IPS-18a (cell line): ENCODE measurements at regions not wholly inside any gene's neighbourhood (a gene's known extent, or its start where the extent isn't known, plus 50 kb on each side); places are given as distances from the start of the nearest gene placed in this dataset.

Experiments
- H3K27ac ChIP-seq: one replicate; pipeline ENCODE4 v1.5.1; 2013; ENCODE audit warnings: low read length
- H3K27me3 ChIP-seq: one replicate; pipeline ENCODE4 v1.6.1; 2013; ENCODE audit warnings: mild to moderate bottlenecking, low read length; ENCODE audit not compliant: control insufficient read depth, insufficient read depth
- H3K36me3 ChIP-seq: one replicate; pipeline ENCODE4 v1.6.1; 2013; ENCODE audit warnings: low read depth, low read length; ENCODE audit not compliant: control insufficient read depth
- H3K4me1 ChIP-seq: one replicate; pipeline ENCODE4 v1.6.1; 2013; ENCODE audit warnings: low read depth, low read length; ENCODE audit not compliant: control insufficient read depth
- H3K4me3 ChIP-seq: one replicate; pipeline ENCODE4 v1.5.1; 2013; ENCODE audit warnings: low read length
- H3K9ac ChIP-seq: one replicate; pipeline ENCODE4 v1.6.1; 2013; ENCODE audit warnings: mild to moderate bottlenecking, low read length, moderate library complexity
- H3K9me3 ChIP-seq: one replicate; pipeline ENCODE4 v1.6.1; 2013; ENCODE audit warnings: low read depth, low read length; ENCODE audit not compliant: control insufficient read depth

DNA sequence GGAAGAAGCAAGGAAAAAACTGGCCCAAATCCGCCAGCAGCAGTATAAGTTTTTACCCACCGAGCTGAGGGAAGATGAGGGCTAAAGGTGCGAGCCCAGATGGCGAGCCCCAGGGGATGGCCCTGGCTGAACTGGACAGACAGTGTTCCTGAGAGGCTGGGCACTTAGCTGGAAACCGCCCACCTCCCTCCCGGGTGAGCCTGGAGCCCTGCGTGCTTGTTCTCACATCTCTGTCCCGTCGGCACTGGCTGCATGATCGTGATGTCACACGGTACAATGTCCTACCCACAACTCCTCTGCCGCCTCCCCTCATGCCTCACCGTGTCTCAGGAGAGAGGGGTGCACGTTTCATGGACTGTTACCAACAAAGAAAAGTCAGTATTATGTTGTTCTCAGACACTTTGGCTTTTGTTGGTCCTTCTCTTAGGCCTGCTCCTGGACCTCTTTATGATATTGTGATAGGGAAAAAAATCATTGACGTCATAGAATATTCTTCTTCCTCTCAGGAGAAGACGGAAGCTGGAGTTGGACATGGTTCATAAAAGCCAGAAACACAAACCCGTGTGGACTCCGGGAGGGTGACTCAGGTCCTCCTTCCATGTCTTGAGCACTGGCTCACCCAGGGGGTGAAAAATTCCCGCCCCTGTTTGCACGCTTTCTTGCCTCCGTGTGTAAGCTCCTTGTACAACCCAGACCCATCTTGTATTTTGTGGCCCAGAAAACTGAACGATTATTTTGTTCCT is 201.8 kb upstream of the TPM1 start:
- H3K9ac ChIP-seq, result no peak overlapping the region
- no peak overlapping the region for H3K4me3 ChIP-seq
- H3K36me3 ChIP-seq, result no peaks in the 10 kb centered on the region
- H3K27ac ChIP-seq, result no peak overlapping the region
- no peaks in the 10 kb centered on the region for H3K9me3 ChIP-seq
- peaks cover 6% of the 10 kb centered on the region for H3K4me1 ChIP-seq
- H3K27me3 ChIP-seq, result no peaks in the 10 kb centered on the region

GRCh38 chr15:62841269-62841628 is 201.3 kb upstream of the TPM1 start:
- Histone ChIP-seq H3K27ac (no peak overlapping the region), H3K9me3 (no peaks in the 10 kb centered on the region), H3K4me1 (peaks cover 10% of the 10 kb centered on the region), H3K4me3 (no peak overlapping the region), H3K9ac (no peak overlapping the region), H3K27me3 (no peaks in the 10 kb centered on the region), H3K36me3 (no peaks in the 10 kb centered on the region)

GRCh38 chr15:62841891-62842559 is 200.5 kb upstream of the TPM1 start:
- Histone ChIP-seq H3K9ac (no peak overlapping the region), H3K9me3 (no peaks in the 10 kb centered on the region), H3K4me3 (no peak overlapping the region), H3K4me1 (peaks cover 10% of the 10 kb centered on the region), H3K27me3 (no peaks in the 10 kb centered on the region), H3K36me3 (no peaks in the 10 kb centered on the region), H3K27ac (no peak overlapping the region)

DNA sequence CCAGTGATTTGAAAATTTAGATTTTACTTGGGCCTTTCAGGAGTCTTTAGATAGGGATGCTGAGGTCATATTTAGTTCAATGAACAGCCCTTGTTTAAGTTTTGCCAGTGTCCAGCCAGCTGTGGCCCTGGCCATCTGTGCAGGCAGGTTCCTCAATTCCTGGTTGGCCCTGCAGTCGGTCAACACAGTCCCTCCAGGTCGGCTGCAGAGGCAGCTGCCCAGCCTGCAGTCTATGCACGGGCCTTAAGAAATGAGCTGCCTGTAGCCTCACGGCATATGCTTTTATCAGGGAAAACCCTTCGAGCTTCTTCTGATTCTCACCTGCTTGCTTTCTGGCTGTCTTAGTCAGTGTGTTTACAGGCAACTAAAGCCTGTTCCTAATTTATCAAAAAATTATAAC is 199.2 kb upstream of the TPM1 start:
- H3K36me3 ChIP-seq, result no peaks in the 10 kb centered on the region
- no peaks in the 10 kb centered on the region for H3K27me3 ChIP-seq
- no peak overlapping the region for H3K4me3 ChIP-seq
- no peaks in the 10 kb centered on the region for H3K9me3 ChIP-seq
- no peak overlapping the region for H3K9ac ChIP-seq
- peaks cover 13% of the 10 kb centered on the region for H3K4me1 ChIP-seq
- no peak overlapping the region for H3K27ac ChIP-seq

DNA sequence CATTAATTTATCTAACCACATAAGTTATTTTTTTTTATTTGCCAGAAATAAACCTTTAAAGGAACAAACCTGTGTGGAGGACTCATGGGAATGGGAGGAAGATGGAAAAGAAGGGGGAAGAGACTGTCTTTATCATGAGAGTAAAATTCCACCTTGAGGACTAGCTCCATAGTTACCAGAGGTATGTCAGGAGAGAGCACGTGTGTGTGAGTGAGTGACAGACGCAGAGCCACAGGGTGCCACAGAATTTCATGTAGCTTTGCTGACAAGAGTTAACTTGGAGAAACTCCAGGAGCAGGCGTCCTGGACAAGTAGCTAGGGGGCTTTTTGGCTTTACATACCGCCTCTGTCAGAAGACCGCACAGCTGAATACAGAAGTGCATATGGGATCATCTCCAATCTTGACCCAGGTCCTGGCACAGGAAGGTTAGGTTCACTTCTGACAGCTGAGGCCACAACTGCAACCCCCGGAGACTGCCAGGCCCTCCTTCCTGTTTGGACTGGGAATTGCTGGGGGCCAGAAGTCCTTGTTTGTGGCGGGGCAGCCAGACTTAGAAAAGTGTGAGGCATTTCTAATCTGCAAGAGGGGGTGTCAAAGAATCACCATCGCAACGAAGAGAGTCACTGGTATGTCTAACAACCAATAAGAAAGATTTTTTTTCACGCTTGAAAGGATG is 197.8 kb upstream of the TPM1 start:
- H3K9ac ChIP-seq, result no peak overlapping the region
- H3K4me3 ChIP-seq, result no peak overlapping the region
- peaks cover 23% of the 10 kb centered on the region for H3K4me1 ChIP-seq
- H3K9me3 ChIP-seq, result no peaks in the 10 kb centered on the region
- no peaks in the 10 kb centered on the region for H3K27me3 ChIP-seq
- H3K36me3 ChIP-seq, result no peaks in the 10 kb centered on the region
- no peak overlapping the region for H3K27ac ChIP-seq

- no peaks in the 10 kb centered on the region for H3K36me3 ChIP-seq
- H3K9ac ChIP-seq, result no peak overlapping the region
- peaks cover 31% of the 10 kb centered on the region for H3K4me1 ChIP-seq
- no peak overlapping the region for H3K27ac ChIP-seq
- no peak overlapping the region for H3K4me3 ChIP-seq
- H3K27me3 ChIP-seq, result no peaks in the 10 kb centered on the region
- H3K9me3 ChIP-seq, result no peaks in the 10 kb centered on the region
These were observed 197.1 kb upstream of the TPM1 start for GRCh38 chr15:62845241-62846126.

DNA sequence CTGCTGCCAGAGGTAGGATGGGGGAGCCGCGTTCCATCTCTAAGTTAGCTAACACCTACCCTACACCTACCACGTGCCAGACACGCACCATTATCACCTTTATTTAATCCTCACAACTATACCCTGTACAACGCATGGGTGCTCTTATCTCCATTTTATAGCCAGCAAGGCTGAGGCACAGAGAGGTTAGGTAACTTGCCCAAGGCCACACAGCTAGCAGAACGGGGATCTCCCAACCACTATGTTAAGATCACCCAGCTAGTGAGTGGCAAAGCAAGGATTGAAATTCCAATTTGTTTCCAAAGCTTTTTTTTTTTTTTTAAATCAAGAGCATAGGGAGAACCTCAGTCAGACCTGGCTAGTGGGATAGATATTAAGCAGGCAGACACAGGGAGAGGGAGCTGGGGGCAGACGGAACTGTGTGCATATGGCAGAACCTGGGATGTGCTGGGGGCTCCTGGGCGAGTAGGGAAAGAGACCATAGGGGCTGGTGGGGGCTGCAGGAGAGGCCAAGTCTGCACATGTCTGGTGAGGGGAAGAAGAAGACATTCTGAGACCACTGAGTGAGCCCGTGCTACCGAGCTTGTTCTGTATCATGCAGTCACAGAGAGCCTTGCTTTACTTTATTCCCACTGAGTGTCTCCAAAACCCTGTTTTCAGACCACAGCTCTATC is 196.3 kb upstream of the TPM1 start:
- H3K9me3 ChIP-seq, result no peaks in the 10 kb centered on the region
- H3K27ac ChIP-seq, result no peak overlapping the region
- H3K4me3 ChIP-seq, result no peak overlapping the region
- H3K27me3 ChIP-seq, result no peaks in the 10 kb centered on the region
- H3K36me3 ChIP-seq, result no peaks in the 10 kb centered on the region
- H3K9ac ChIP-seq, result no peak overlapping the region
- H3K4me1 ChIP-seq, result peaks cover 38% of the 10 kb centered on the region

DNA sequence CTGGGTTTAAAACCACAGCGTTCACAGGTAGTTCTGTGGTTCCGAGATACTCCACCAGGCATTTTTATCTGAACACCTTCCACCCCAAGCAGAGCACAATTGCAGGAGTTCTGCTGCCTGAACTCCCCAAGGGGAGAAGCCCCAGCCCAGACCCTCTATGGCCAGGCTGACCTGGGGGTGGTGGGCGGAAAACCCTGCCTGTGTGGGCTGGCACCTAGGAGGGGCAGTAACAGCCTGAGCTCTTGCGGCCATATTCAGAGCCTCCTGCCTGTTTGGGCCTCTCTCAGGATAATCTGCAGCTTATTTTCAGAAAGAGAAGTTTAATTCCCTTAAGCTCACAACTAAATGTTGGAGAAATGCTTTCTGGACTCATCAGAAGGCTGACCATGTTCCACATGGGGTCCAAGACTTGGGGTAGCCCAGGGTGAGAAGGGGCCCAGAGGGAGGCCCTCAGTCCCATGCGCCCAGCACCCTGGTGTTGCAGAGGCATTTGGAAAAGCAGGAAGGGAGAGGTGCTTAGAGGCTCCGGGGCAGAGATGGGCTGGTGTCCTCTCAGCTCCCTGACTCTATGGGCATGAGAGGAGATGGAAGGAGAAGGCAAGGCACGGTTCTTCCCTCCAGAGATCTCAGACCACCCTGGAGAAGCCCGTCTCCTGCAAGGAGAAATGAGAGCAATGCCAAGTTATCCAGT is 195.6 kb upstream of the TPM1 start:
- Histone ChIP-seq H3K9me3 (no peaks in the 10 kb centered on the region), H3K27me3 (no peaks in the 10 kb centered on the region), H3K36me3 (no peaks in the 10 kb centered on the region), H3K4me1 (peaks cover 39% of the 10 kb centered on the region), H3K4me3 (no peak overlapping the region), H3K9ac (no peak overlapping the region), H3K27ac (no peak overlapping the region)

- Histone ChIP-seq H3K9me3 (no peaks in the 10 kb centered on the region), H3K27ac (no peak overlapping the region), H3K9ac (no peak overlapping the region), H3K36me3 (no peaks in the 10 kb centered on the region), H3K27me3 (no peaks in the 10 kb centered on the region), H3K4me1 (peaks cover 42% of the 10 kb centered on the region), H3K4me3 (no peak overlapping the region)
These were observed 194.6 kb upstream of the TPM1 start for GRCh38 chr15:62847900-62848489.

GRCh38 chr15:62848632-62849050 is 193.9 kb upstream of the TPM1 start:
- Histone ChIP-seq H3K9ac (no peak overlapping the region), H3K4me1 (peaks cover 47% of the 10 kb centered on the region), H3K4me3 (no peak overlapping the region), H3K27ac (no peak overlapping the region), H3K9me3 (no peaks in the 10 kb centered on the region), H3K27me3 (no peaks in the 10 kb centered on the region), H3K36me3 (no peaks in the 10 kb centered on the region)
